Testis (tissue), 2 donors: ENCODE measurements at regions not wholly inside any gene's neighbourhood (a gene's known extent, or its start where the extent isn't known, plus 50 kb on each side); places are given as distances from the start of the nearest gene placed in this dataset.

Source experiments
- DNase-seq: peaks from one replicate; pipeline ENCODE4 v3.0.0-alpha.2; 2019
- H3K27ac ChIP-seq, 2 donors: fragments of 200-600 bp; sonication (generic); one replicate each; pipeline ENCODE4 v1.5.1; 2019
- H3K27me3 ChIP-seq: fragments of 200-600 bp; sonication (generic); one replicate; pipeline ENCODE4 v1.5.1; 2019
- H3K36me3 ChIP-seq: fragments of 200-600 bp; sonication (generic); one replicate; pipeline ENCODE4 v1.5.1; 2017; ENCODE audit warnings: low read depth; ENCODE audit errors: missing control alignments
- H3K4me1 ChIP-seq: fragments of 200-600 bp; sonication (generic); one replicate; pipeline ENCODE4 v1.5.1; 2019
- H3K4me3 ChIP-seq, 2 donors: fragments of 200-600 bp; sonication (generic); one replicate each; pipeline ENCODE4 v1.5.1; 2017 to 2019
- H3K9me3 ChIP-seq: fragments of 200-600 bp; sonication (generic); one replicate; pipeline ENCODE4 v1.5.1; 2017
- CTCF ChIP-seq, 3 experiments: fragments of 450-650 bp in 2 of 3; fragments of 200-600 bp in 1 of 3; sonication (generic) in 1 of 3; IDR thresholded peaks; one replicate each; pipeline ENCODE4 v1.5.1; 2016 to 2019; ENCODE audit warnings: antibody characterized with exemption in 3 of 3, mild to moderate bottlenecking in 2 of 3, moderate library complexity in 1 of 3
- POLR2A ChIP-seq: fragments of 450-650 bp; IDR thresholded peaks from one replicate; pipeline ENCODE4 v1.6.1; 2017; ENCODE audit warnings: antibody characterized with exemption, mild to moderate bottlenecking, moderate library complexity
- WGBS, 2 donors: methylation state at CpG; one replicate each; pipeline ENCODE4 v1.1.5; 2018; 5-methylcytosine and 5-hydroxymethylcytosine counted together
- intact Hi-C: fragments of 100-400 bp; cut with DNase I; formaldehyde crosslinking; loops from one replicate; pipeline ENCODE4 v1.15.1; 2023; ENCODE audit warnings: low total_unique reads

- Histone ChIP-seq H3K36me3 (no peaks in the 10 kb centered on the region), H3K27ac (no peak overlapping the region)
- WGBS, 2 donors: 92 to 95% methylated on average over 1 of the region's 1 CpG
Observed at GRCh38 chr5:89083791-89084190, 200.8 kb upstream of the MEF2C start.

GRCh38 chr5:89081360-89081759 is 198.4 kb upstream of the MEF2C start:
- TF ChIP-seq CTCF (IDR thresholded peaks at IDR 0.05) (no peak), POLR2A (no peak)
- no peaks in the 10 kb centered on the region for H3K9me3 ChIP-seq
- H3K27me3 ChIP-seq: no peaks in the 10 kb centered on the region
- no peak overlapping the region for H3K4me3 ChIP-seq
- intact Hi-C loops: no loop called here
- DNase-seq: no peak
- no peak overlapping the region for H3K27ac ChIP-seq
- no peaks in the 10 kb centered on the region for H3K36me3 ChIP-seq
- WGBS, 2 donors: 84 to 95% methylated on average over 2 of the region's 2 CpGs
- no peaks in the 10 kb centered on the region for H3K4me1 ChIP-seq

More at GRCh38 chr5:89083791-89084190, 200.8 kb upstream of the MEF2C start:
- Histone ChIP-seq H3K27me3 (no peaks in the 10 kb centered on the region), H3K9me3 (no peaks in the 10 kb centered on the region), H3K4me1 (no peaks in the 10 kb centered on the region), H3K4me3 (no peak overlapping the region)
- intact Hi-C loops: no loop called here
- no peak for TF ChIP-seq CTCF (IDR thresholded peaks at IDR 0.05)
- TF ChIP-seq POLR2A: no peak
- DNase-seq: no peak

- H3K27ac ChIP-seq: no peak overlapping the region
- WGBS, 2 donors: 88 to 96% methylated on average over 5 of the region's 5 CpGs
- no peaks in the 10 kb centered on the region for H3K9me3 ChIP-seq
- no peak for DNase-seq
- H3K4me3 ChIP-seq: no peak overlapping the region
- no peaks in the 10 kb centered on the region for H3K4me1 ChIP-seq
- H3K27me3 ChIP-seq: no peaks in the 10 kb centered on the region
- TF ChIP-seq POLR2A (no peak), CTCF (IDR thresholded peaks at IDR 0.05) (no peak)
- intact Hi-C loops: no loop called here
- H3K36me3 ChIP-seq: no peaks in the 10 kb centered on the region
Observed at GRCh38 chr5:89080467-89081116, 197.6 kb upstream of the MEF2C start.

- Histone ChIP-seq H3K27ac (no peak overlapping the region), H3K4me1 (no peaks in the 10 kb centered on the region), H3K9me3 (no peaks in the 10 kb centered on the region), H3K4me3 (no peak overlapping the region), H3K36me3 (no peaks in the 10 kb centered on the region), H3K27me3 (no peaks in the 10 kb centered on the region)
- no peak for DNase-seq
- intact Hi-C loops: no loop called here
- 85 to 88% methylated on average over 11 of the region's 11 CpGs for WGBS, 2 donors
- TF ChIP-seq POLR2A: no peak
- TF ChIP-seq CTCF (IDR thresholded peaks at IDR 0.05): no peak
Observed at GRCh38 chr5:89072842-89073672, 190.1 kb upstream of the MEF2C start.
